HepG2 (cell line): ENCODE measurements at regions not wholly inside any gene's neighbourhood (a gene's known extent, or its start where the extent isn't known, plus 50 kb on each side); places are given as distances from the start of the nearest gene placed in this dataset.

Source experiments
- ATAC-seq: fragments of 200-7000 bp; cut with Tn5 transposase; 3 replicates; pipeline ENCODE4 v1.9.1; 2020; ENCODE audit warnings: mild to moderate bottlenecking, moderate library complexity
- BruUV-seq: library from RNA; stranded (reverse); fragments of 400-500 nt; replicated peaks from 2 replicates; lab custom pipeline; 2021; lab: Mats Ljungman, UMichigan
- CTCF ChIA-PET: fragments of 300-600 bp; formaldehyde crosslinking; extraction: SDS; loops from one replicate; lab custom pipeline; 2021; ENCODE audit warnings: low total read pairs, inconsistent platforms, low intra/inter-chr PET ratio; lab: Yijun Ruan, JAX
- POLR2A ChIA-PET: fragments of 350-600 bp; sonication (Branson Sonifier 250); formaldehyde crosslinking; loops from one replicate; lab custom pipeline; 2020; ENCODE audit warnings: antibody characterized with exemption, inconsistent platforms; lab: Yijun Ruan, JAX
- DNase-seq: peaks from one replicate; pipeline ENCODE4 v3.0.0-alpha.2; 2015; ENCODE audit warnings: low spot score
- FAIRE-seq: peaks from 3 replicates; lab custom pipeline; 2011; peaks lifted over from hg19 to GRCh38; lab: Jason Lieb, UNC
- H2AFZ ChIP-seq: one replicate; pipeline ENCODE4 v1.6.1; 2011; ENCODE audit warnings: low read length, inconsistent platforms
- H3K27ac ChIP-seq: fragments of 300-600 bp; 3 replicates; pipeline ENCODE4 v1.8.0; 2011; ENCODE audit warnings: mixed run types, mild to moderate bottlenecking, mixed read lengths, low read length, inconsistent platforms; ENCODE audit not compliant: insufficient read depth; ENCODE audit errors: extremely low read length
- H3K27me3 ChIP-seq, 2 experiments: fragments of 200-600 bp in 1 of 2; 2 replicates in 1 of 2; 3 replicates in 1 of 2; pipeline versions ENCODE4 v1.6.0 to v1.8.0; 2011; ENCODE audit warnings: low read length in 2 of 2, mild to moderate bottlenecking in 2 of 2, moderate library complexity in 2 of 2, inconsistent platforms in 1 of 2; ENCODE audit not compliant: insufficient read depth in 2 of 2, control insufficient read depth in 1 of 2
- H3K36me3 ChIP-seq, 2 experiments: fragments of 200-600 bp in 1 of 2; replicated peaks in 1 of 2; 2 replicates in 1 of 2; 3 replicates in 1 of 2; pipeline versions ENCODE4 v1.5.1 to v1.8.0; 2011; ENCODE audit warnings: low read length in 2 of 2, inconsistent platforms in 1 of 2; ENCODE audit not compliant: insufficient read depth in 2 of 2, control insufficient read depth in 1 of 2
- H3K4me1 ChIP-seq: 2 replicates; pipeline ENCODE4 v1.5.1; 2012; ENCODE audit warnings: low read length, inconsistent platforms; ENCODE audit not compliant: insufficient read depth
- H3K4me2 ChIP-seq: 2 replicates; pipeline ENCODE4 v1.6.0; 2011; ENCODE audit warnings: low read depth, low read length, inconsistent platforms
- H3K4me3 ChIP-seq, 3 experiments: fragments of 200-600 bp in 1 of 3; sonication (generic), shearing (Covaris generic) in 1 of 3; replicated peaks in 1 of 3; 2 replicates each; pipeline ENCODE4 v1.5.1; 2011 to 2016; ENCODE audit warnings: low read length in 3 of 3, inconsistent platforms in 2 of 3, low read depth in 2 of 3, mild to moderate bottlenecking in 2 of 3, control low read depth in 1 of 3, mixed read lengths in 1 of 3; ENCODE audit not compliant: insufficient read depth in 1 of 3
- H3K79me2 ChIP-seq: one replicate; pipeline ENCODE4 v1.6.1; 2011; ENCODE audit warnings: low read length, inconsistent platforms; ENCODE audit not compliant: insufficient read depth
- H3K9ac ChIP-seq: 2 replicates; pipeline ENCODE4 v1.6.0; 2011; ENCODE audit warnings: mild to moderate bottlenecking, low read depth, low read length, inconsistent platforms; ENCODE audit not compliant: insufficient read depth
- H3K9me3 ChIP-seq: 2 replicates; pipeline ENCODE4 v1.5.1; 2012; ENCODE audit warnings: mild to moderate bottlenecking, low read length
- H4K20me1 ChIP-seq: 2 replicates; pipeline ENCODE4 v1.6.0; 2011; ENCODE audit warnings: inconsistent platforms, mild to moderate bottlenecking, low read length, moderate library complexity; ENCODE audit not compliant: insufficient read depth
- AFF4 ChIP-seq: sonication (generic); formaldehyde crosslinking; IDR thresholded peaks from 2 replicates; pipeline ENCODE4 v1.4.0; 2020; ENCODE audit warnings: missing genetic modification reagents
- REPIN1 ChIP-seq: sonication (generic); formaldehyde crosslinking; IDR thresholded peaks from 2 replicates; pipeline ENCODE4 v1.8.0; 2022; ENCODE audit warnings: missing genetic modification reagents, low read depth, mild to moderate bottlenecking, borderline replicate concordance
- ZNF253 ChIP-seq: sonication (generic); formaldehyde crosslinking; IDR thresholded peaks from 2 replicates; pipeline ENCODE4 v1.8.0; 2022; ENCODE audit warnings: mild to moderate bottlenecking, missing genetic modification reagents, borderline replicate concordance
- ZNF432 ChIP-seq: sonication (generic); formaldehyde crosslinking; IDR thresholded peaks from 2 replicates; pipeline ENCODE4 v1.5.0; 2020; ENCODE audit warnings: missing genetic modification reagents, mild to moderate bottlenecking, borderline replicate concordance
- ZNF678 ChIP-seq: sonication (generic); formaldehyde crosslinking; IDR thresholded peaks from 2 replicates; pipeline ENCODE4 v1.4.0; 2020; ENCODE audit warnings: mild to moderate bottlenecking, missing genetic modification reagents
- WGBS: methylation state at CpG from one replicate; pipeline ENCODE4 v1.1.6; 2017; ENCODE audit warnings: low lambda C conversion rate; 5-methylcytosine and 5-hydroxymethylcytosine counted together
- in situ Hi-C: cut with HindIII; loops from 2 replicates; pipeline ENCODE4 v1.10.0; 2017; ENCODE audit warnings: low pct_unique_long_range_greater_than_20kb; ENCODE audit not compliant: extremely low pct_ligation_motif_present
- intact Hi-C: fragments of 100-400 bp; cut with micrococcal nuclease; formaldehyde crosslinking; loops from one replicate; pipeline ENCODE4 v1.10.0; 2022; ENCODE audit not compliant: unreplicated experiment

DNA sequence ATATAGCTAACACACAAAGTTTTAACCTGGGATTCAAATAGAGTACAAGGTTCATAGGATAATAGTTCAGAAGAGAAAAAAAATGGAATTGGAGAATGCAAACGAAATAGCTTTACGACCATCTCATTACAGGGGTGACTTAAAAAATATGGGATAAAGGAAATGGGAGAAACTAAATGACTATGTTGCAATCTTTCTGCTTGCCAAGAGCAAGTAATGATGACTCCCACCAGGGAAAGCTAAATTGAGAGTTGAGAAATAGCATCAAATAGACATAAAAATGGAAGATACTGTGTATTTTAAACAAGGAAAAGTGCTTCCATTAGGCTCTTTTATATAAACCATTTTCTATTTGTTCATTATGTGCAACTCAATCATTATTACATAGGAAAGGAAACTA, 155.7 kb upstream of the ATXN7L3B start:
- FAIRE-seq (no peak), DNase-seq (no peak), ATAC-seq (no peak)
- H3K4me1 ChIP-seq = no peaks in the 10 kb centered on the region
- no peak overlapping the region for H2AFZ ChIP-seq
- in situ Hi-C loops (no loop called here), intact Hi-C loops (no loop called here)
- H3K9me3 ChIP-seq = no peaks in the 10 kb centered on the region
- H3K27me3 ChIP-seq = no peaks in the 10 kb centered on the region
- no TSS peak for BruUV-seq
- H4K20me1 ChIP-seq = no peaks in the 10 kb centered on the region
- no peak overlapping the region for H3K9ac ChIP-seq
- no peak overlapping the region for H3K27ac ChIP-seq
- POLR2A ChIA-PET = no interaction called here
- H3K4me3 ChIP-seq = no peak overlapping the region
- CTCF ChIA-PET = no interaction called here
- no peaks in the 10 kb centered on the region for H3K79me2 ChIP-seq
- no peak overlapping the region for H3K4me2 ChIP-seq
- no peak for TF ChIP-seq ZNF432 (CRISPR knock-in tag)
- TF ChIP-seq REPIN1 (CRISPR knock-in tag) = no peak
- H3K36me3 ChIP-seq = no peaks in the 10 kb centered on the region
- WGBS = 0% methylated on average over 2 of the region's 2 CpGs

DNA sequence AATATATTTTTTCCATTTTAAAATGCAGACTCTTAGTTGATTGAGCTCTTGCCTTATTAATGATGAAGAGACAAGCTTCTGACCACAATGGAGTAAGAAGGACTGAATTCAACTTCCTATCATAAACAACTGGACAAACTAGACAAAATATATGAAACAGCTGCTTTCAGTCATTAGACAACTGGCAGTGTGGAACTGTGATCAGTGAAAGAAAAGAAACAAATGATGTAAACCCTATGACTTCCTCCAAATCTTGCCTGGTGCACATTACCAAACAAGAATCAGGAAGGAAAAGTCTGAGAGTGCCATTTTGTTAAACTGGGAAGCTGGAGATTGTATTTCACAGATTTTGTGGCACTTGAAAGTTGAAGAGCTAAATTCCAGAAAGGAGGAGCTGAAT, 154.7 kb upstream of the ATXN7L3B start:
- POLR2A ChIA-PET = no interaction called here
- no peak overlapping the region for H3K4me3 ChIP-seq
- no peak for DNase-seq
- no peaks in the 10 kb centered on the region for H4K20me1 ChIP-seq
- no TSS peak for BruUV-seq
- H3K4me1 ChIP-seq = no peaks in the 10 kb centered on the region
- H3K27me3 ChIP-seq = no peaks in the 10 kb centered on the region
- no peak overlapping the region for H2AFZ ChIP-seq
- TF ChIP-seq ZNF253 (CRISPR knock-in tag) (no peak), ZNF678 (CRISPR knock-in tag) (no peak), AFF4 (CRISPR knock-in tag) (no peak)
- ATAC-seq = no peak
- H3K9me3 ChIP-seq = no peaks in the 10 kb centered on the region
- H3K4me2 ChIP-seq = no peak overlapping the region
- no peak for FAIRE-seq
- no peak overlapping the region for H3K9ac ChIP-seq
- no peaks in the 10 kb centered on the region for H3K36me3 ChIP-seq
- intact Hi-C loops = no loop called here
- CTCF ChIA-PET = no interaction called here
- in situ Hi-C loops = no loop called here
- H3K79me2 ChIP-seq = no peaks in the 10 kb centered on the region
- H3K27ac ChIP-seq = no peak overlapping the region
